BE2C (cell line): ENCODE measurements at regions not wholly inside any gene's neighbourhood (a gene's known extent, or its start where the extent isn't known, plus 50 kb on each side); places are given as distances from the start of the nearest gene placed in this dataset.

Experiments
- DNase-seq: peaks from one replicate; pipeline ENCODE4 v3.0.0-alpha.2; 2020
- H3K27me3 ChIP-seq: fragments of 250-450 bp; sonication (Bioruptor Pico); 2 replicates; pipeline ENCODE4 v1.5.1; 2020; ENCODE audit warnings: mild to moderate bottlenecking
- H3K36me3 ChIP-seq: fragments of 250-450 bp; sonication (Bioruptor Pico); 2 replicates; pipeline ENCODE4 v1.5.1; 2020; ENCODE audit warnings: mild to moderate bottlenecking
- H3K4me1 ChIP-seq: fragments of 250-450 bp; sonication (Bioruptor Pico); 2 replicates; pipeline ENCODE4 v1.5.1; 2020
- H3K4me3 ChIP-seq: 2 replicates; pipeline ENCODE4 v1.5.1; 2011; ENCODE audit warnings: low read depth, low read length
- H3K9me3 ChIP-seq: fragments of 250-450 bp; sonication (Bioruptor Pico); 2 replicates; pipeline ENCODE4 v1.5.1; 2020
- TF ChIP-seq, protein P1 (sequence below): IDR thresholded peaks from 2 replicates; pipeline ENCODE4 v1.5.1; 2012; ENCODE audit warnings: mild to moderate bottlenecking, low read depth, low read length

GRCh38 chr11:19368726-19369375 lies 128.1 kb upstream of the E2F8 start:
- Histone ChIP-seq H3K36me3 (no peaks in the 10 kb centered on the region), H3K4me3 (no peak overlapping the region), H3K27me3 (no peaks in the 10 kb centered on the region), H3K9me3 (no peaks in the 10 kb centered on the region), H3K4me1 (no peaks in the 10 kb centered on the region)
- DNase-seq = no peak
- TF ChIP-seq, protein P1, sequence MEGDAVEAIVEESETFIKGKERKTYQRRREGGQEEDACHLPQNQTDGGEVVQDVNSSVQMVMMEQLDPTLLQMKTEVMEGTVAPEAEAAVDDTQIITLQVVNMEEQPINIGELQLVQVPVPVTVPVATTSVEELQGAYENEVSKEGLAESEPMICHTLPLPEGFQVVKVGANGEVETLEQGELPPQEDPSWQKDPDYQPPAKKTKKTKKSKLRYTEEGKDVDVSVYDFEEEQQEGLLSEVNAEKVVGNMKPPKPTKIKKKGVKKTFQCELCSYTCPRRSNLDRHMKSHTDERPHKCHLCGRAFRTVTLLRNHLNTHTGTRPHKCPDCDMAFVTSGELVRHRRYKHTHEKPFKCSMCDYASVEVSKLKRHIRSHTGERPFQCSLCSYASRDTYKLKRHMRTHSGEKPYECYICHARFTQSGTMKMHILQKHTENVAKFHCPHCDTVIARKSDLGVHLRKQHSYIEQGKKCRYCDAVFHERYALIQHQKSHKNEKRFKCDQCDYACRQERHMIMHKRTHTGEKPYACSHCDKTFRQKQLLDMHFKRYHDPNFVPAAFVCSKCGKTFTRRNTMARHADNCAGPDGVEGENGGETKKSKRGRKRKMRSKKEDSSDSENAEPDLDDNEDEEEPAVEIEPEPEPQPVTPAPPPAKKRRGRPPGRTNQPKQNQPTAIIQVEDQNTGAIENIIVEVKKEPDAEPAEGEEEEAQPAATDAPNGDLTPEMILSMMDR = no peak

DNA sequence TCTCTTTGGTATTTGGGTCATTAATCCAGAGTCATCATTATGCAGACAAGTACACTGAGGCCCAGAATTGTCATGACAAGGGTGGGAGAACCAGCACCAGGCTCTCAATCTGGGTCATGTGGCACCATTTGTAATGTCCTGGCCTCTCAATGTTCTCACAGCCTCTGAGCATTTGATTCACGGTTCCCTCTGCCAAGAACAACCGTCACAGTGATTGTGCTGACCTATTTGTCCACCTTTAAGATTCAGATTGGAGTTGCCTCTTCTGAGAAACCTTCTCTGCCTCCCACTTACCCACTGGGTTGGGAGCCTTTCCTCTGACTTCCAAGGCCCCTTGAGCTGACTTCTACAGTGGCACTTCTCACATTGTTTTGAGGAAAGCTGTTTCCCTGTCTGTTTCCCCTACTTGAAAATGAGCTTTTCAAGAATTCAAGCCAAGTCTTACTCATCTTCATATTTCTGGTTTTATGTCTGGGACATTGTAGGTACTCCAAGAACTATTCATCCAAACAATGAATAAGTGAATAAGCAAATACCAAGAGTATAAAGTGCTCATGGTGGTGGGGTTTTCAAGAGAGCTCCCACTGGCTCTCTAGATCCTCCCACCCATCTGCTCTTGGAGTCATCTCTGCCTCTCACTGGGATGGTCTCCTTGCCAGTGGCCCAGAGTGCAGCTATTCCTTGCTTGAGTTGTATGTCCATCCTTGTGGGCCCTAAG lies 126.4 kb upstream of the E2F8 start:
- Histone ChIP-seq H3K9me3 (no peaks in the 10 kb centered on the region), H3K4me1 (no peaks in the 10 kb centered on the region), H3K27me3 (no peaks in the 10 kb centered on the region), H3K4me3 (no peak overlapping the region), H3K36me3 (no peaks in the 10 kb centered on the region)
- TF ChIP-seq, protein P1 = no peak
- DNase-seq = no peak

DNA sequence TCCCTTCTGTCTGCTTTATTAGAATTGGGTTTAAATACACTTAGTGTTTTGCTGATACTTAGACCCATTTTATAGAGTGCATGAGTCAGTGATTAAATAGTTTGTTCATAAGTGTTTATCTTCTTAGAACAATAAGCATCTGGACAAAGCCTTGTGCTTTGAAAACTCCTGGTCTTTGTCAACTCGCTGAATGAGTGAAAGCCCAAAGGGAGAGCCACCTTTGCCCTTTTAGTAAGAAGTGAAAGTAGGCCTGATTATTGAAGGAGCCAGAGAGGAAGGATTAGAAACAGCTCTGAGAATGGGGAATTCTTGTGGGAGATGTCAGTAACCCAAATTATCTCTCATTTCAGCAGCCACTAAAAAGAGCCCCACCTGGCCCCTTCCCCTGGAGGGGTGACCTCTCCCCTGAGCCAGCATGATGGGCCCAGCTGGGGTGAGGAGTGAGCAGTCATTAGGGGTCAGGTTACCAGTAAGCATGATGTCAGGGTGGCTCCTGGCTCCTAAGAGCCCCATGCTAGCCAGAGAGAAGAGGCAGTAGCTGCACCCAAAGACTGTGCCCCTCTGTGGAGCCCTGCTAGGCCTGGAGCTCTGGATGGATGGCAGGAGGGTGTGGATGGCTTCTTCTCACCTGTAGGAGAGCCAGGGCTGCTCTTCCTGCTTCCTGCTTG lies 125.1 kb upstream of the E2F8 start:
- no peaks in the 10 kb centered on the region for H3K9me3 ChIP-seq
- no peak overlapping the region for H3K4me3 ChIP-seq
- H3K36me3 ChIP-seq = no peaks in the 10 kb centered on the region
- no peaks in the 10 kb centered on the region for H3K4me1 ChIP-seq
- TF ChIP-seq, protein P1 = no peak
- no peaks in the 10 kb centered on the region for H3K27me3 ChIP-seq
- DNase-seq = no peak

DNA sequence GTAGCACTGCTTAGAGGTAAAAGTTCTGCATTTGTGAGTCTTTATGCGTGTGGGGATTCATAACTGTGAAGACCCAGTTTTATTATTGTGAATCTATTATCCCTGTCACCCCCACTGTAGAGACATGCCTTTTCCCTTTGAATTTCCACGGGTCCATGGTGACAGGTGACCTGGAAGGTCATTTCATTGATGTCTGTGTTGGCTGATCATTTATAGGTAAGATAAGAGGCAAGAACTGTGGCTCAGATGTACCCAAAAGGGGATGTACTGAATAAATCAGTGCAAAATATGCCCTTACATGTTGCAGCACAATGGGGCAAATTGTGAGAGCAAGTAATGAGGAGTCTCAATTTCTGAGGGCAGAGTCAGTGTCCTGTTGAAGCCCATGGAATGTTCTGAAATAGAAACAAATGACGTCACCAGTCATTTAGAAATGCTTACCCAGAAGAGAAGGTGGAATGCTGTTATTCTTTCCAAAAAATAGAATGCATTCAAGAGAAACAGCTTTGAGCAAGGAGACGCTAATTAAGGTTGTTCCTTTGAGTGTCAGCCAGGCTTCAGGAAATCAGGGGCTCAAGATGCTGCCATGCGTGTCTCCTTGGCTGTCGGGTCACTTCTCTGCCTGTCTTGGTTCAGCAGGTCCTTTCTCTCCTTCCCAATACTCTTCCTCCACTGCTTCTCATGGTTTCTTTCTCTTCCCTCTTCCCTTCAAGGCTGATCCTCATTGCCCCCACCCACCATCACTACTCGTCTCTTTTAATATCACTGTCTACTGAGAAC lies 118.7 kb upstream of the E2F8 start:
- TF ChIP-seq, protein P1 = no peak
- Histone ChIP-seq H3K9me3 (no peaks in the 10 kb centered on the region), H3K36me3 (no peaks in the 10 kb centered on the region), H3K4me3 (no peak overlapping the region), H3K4me1 (no peaks in the 10 kb centered on the region), H3K27me3 (no peaks in the 10 kb centered on the region)
- DNase-seq = no peak

DNA sequence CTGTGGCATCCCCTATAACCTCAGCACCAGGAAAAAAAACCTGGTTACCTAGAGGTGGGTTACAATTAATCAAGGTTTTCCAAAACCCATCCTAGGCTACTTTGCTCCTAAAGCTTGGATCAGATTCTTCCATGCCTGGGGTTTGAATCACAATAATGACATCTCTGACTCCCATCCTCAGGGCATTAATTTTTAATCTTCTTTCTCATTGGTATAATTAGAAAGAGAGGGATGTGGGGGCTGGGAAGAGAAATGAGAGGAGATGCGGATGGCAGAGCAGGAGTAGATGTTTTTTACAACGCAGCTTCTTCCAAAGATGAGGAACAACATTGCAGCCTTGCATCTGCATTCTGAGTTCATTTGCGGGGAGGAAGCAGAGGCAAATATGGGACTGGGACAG lies 117.2 kb upstream of the E2F8 start:
- TF ChIP-seq, protein P1 = no peak
- no peaks in the 10 kb centered on the region for H3K36me3 ChIP-seq
- no peaks in the 10 kb centered on the region for H3K9me3 ChIP-seq
- H3K4me1 ChIP-seq = no peaks in the 10 kb centered on the region
- DNase-seq = no peak
- no peak overlapping the region for H3K4me3 ChIP-seq
- no peaks in the 10 kb centered on the region for H3K27me3 ChIP-seq
